DMS 273 treated with DMSO at 0.1 percent for 48 hours (cell line): ENCODE measurements at regions not wholly inside any gene's neighbourhood (a gene's known extent, or its start where the extent isn't known, plus 50 kb on each side); places are given as distances from the start of the nearest gene placed in this dataset.

Experiments
- DNase-seq: peaks from one replicate; lab custom pipeline; 2025; lab: John Stamatoyannopoulos, UW

- no peak for DNase-seq
Observed at GRCh38 chr7:130880668-130881067, 146.7 kb upstream of the KLF14 start.

DNA sequence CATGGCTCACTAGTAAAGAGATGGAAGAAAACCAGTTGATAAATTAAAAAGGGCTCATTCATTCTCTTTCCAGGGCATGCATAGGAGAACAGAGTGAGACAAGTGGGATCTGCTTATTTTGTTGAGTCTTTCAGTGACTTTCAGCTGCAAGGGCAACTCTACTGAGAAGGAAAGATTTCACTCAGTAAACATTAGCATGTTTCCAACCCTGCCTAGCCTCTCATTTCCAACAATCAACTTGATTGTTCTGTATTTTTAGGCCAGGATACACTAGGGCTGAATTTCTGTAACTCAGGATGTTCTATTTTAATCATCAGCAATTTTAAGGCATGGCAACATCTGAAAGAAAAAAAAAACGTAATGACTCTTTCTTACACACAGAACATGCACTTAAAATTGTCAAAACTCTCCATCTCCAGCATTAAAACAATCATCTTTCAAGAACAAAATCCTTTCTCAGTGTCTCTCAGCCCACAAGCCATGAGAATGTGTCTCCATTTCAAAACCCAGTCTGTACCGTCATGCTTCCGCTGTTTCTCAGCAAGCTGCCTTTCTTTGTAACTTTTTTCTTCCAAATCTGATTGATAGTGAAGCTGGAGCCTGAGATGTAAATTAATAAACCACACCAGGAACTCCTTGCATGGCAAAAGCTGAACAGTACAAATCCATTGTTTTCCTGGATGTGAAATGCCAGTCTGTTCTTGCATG, 147.2 kb upstream of the KLF14 start:
- no peak for DNase-seq

DNA sequence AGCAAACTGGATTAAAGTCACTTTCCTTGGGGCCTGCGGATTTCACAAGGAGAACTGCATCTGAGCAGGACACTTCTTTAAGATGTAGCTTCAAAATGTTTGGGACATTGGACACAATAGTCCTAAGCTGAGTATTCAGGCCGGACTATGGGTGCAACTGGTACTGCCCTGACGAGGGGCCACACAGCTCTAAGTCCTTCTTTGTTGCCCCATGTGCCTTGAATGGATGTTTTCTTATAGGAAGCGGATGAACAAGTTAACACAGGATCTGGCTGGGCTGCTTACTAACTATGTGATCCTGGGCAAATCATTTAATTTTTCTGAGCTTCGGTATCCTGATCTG, 147.8 kb upstream of the KLF14 start:
- no peak for DNase-seq

GRCh38 chr7:130882396-130882795, 148.4 kb upstream of the KLF14 start:
- DNase-seq = no peak

DNA sequence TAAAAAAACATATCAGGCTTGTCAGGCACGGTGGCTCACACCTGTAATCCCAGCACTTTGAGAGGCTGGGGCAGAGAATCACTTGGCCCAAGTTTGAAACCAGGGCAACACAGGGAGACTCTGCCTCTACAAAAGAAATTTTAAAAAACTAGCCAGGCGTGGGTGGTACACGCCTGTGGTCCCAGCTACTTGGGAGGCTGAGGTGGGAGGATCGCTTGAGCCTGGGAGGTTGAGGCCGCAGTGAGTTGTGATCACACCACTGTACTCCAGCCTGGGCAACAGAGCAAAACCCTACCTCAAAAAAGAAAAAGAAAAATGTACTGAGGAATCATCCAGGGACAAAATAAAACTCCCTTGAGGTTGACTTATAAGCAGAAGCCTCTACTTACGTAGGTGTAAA, 149.9 kb upstream of the KLF14 start:
- DNase-seq = no peak

DNA sequence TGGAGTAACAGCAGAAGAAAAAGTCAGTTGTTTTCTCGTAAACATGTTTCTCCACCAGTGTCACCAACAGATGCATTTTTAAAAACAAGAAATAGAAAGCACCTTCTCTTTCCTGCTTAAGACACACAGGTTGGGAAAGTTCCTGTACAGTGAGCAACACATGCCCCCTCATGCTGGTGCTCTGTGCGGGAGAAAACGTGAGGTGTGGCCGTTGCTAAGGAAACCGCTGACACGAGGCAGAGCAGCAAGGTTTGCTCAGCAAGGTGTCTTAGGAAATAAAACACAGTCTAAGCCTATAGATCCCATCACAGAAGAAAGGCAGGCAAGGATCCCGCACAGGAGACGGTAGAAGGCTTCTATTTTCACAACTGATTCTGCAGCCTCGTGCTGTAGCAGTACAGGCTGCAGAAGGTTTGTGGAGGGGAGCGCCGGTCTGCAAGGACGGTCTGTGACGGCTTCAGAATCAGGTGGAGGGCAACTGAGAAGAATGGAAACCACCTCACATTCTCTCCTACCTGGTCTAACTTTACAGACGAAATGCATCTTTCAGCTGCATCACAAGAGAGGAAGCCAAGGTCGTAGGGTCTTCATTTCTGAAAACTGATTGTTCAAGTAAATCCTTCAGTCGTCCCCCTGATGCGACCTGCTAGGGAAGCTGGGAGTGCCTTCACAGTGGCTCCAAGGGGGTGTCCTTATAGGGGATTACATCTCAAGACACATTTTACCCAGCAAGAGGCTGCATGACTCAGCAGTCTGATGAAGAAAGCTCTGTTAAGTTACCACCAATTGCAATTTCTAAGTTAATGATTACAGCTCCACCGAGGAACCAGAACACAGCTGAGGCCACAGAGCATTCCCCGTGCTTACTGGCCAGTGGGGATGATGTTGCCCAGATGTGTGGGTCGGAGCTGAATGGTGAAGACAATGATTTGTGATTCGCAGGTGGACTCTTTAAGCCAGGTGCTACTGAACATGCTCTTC, 150.7 kb upstream of the KLF14 start:
- no peak for DNase-seq

DNA sequence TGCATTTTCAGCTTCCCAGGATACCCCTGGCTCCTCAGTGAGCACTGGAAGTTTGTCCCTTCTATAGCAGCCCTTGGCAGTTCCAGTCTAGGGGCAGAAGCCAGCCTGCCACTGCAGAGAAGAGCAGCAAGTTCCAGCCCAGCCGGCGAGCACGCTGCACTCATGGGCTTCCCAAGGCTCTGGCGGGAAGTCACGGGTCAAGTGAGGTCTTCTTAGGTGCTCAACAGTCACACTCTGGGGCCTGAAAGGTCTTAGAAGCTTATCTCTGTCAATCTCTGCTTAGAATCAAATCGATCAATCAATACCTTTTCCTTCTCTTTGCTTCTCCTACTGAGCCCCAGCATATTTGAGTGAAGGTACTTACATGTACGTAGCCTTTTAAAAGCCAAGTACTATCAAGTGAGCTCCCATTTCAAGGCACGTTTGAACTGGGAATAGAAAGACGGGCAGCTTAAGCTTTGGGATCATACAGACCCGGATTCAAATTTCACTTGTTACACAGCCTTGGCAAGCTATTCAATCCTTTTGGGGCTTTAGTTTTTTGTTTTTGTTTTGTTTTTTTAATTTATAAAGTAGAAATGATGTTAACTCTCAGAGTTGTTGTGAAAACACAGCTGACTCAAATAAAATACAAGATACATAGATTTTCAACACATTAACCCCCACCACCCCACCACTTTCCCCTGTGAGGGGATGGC, 152.6 kb upstream of the KLF14 start:
- no peak for DNase-seq

DNA sequence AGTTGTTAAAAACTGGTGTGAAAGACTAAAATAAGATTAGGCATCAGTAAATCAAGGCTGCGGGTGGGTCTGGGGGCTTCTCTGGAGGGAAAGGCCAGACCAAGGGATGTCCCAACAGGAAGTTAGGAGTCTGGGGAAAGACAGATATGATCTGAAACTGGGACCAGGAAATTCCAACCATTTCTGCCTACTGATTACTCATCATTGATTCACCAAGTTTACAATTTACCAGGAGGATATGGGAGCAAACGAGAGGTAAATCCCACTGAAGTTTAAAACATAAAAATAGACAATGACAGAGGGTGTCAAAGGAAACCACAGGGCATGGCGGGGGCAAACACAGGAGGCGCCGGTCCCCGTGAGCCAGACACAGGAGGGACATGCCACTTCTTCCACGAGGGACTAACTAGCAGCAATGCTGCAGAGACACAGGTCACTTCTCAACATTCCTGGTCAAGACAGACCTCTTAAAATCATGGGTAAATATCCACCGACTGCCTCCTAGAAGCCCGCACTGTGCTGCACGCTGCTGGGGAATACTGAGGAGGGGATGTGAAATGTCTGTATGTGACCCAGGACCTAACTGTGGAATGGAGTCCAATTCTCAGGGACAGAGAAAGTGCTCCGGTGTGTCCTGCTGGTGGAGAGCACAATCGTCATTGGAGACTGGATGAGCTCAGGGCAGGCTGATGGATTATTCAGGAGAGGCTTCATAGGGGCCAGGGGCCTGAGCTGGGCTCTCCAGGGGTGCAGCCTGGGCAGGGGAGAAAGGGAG, 153.4 kb upstream of the KLF14 start:
- DNase-seq = no peak

DNA sequence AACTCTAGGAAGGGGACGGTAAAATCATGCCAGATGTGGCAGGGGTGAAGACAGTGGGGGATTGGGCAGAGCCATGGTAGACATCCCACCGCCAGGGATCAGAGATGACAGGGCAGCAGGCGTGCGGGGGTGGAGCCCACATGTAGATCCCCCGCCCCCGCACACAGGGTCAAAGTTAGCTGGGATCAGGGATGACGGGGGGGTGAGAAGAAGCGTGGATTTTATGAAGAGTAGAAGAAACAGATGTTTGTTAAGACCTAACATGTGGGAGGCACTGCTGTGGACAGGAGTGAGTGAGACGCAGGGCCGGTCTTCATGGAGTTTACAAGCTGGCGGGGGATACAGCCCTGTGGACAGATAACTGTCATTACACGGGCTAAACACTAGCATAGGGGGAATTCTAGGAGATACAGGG, 154.0 kb upstream of the KLF14 start:
- DNase-seq = no peak

GRCh38 chr7:130888468-130888867, 154.5 kb upstream of the KLF14 start:
- DNase-seq = no peak

DNA sequence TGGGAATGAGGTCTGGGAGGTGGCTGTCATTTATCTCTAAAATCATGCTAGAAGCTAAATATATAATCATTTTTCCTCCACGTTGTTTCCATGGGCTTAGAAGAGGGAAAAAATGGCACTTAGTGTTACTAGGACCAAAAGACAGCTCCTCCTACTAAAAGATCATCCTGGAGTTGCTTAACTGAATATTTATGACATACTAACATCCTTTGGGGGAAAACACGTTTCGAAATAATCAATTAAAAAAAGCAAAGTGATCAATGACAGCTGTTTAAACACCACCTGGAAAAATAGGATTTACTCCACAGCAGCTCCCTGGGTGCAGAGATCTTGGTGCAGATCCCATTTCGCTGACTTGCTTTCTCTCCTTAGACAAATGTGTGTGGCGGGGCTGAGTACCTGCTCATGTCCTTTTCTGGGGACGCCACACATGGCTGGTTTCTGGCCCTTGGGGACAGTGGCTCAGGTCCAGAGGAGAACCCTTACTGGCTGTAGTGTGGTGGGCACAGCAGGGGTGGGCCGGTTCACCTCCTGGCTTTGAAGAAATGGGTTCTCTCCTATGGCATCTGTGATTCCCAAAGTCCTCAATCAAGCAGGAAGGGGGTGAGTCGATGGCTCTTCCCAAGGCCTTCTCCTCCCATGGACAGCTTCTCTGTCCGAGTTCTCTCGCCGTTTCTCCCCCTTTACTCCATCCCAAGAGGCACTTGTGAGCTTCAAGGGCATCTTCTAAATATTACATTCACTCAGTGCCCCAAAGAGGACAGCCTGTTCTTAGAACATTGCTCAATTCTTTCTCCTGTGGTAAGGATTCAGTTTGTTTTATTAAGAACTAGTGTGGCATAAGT, 156.4 kb upstream of the KLF14 start:
- DNase-seq = no peak

DNA sequence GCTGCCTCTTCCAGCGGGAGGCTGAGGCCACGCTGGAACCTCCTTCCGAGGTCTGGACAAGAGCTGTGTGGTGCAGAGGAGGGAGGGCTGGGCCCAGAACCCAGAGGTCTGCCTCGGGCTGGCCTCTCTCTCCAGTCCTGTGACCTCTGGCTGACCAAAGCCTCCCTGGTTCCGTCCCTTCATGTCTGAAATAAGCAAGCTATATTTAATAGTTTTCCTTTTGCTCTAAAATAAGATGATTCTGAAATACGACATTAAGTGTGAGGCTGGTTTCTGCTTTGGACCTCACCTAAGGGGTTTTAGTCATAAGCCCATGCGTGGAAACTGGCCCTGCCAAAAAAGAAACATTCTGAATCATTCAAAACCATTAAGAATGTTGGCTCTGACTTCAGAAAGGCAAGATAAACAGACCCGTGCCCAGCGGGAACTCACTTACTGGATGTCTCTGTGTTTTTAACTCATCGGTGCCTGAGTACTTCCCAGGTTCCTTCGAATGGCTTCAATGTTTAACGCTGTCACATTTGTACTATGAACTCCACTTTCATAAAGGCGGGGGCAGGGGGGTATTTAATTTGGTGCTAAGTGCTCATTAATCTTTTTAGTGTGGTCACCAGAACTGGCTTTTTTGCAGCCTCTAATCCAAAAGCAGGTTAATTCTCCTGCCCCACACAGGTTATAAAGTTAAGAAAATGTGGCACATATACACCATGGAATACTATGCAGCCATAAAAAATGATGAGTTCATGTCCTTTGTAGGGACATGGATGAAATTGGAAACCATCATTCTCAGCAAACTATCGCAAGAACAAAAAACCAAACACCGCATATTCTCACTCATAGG, 157.5 kb upstream of the KLF14 start:
- no peak for DNase-seq

DNA sequence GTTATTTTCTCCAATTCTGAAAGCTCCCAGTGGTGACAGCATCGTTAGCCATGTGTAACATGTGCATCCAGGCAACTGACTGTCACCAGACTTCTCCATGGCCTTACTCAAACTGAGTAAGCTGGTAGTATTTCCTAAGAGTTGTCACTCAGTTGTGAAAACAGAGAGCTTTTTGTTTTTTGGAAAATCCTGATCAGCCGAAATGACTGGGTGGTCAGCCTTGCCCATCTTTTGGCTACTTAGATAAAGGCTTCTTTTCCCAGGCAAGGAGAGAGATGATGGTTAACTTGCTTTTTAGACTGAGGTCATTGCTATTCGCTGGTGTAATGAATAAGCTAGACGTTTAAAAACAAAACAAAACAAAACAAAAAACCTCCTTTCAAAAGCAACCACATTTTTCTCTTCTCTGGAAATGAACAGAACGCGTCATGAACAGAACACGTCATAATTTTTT, 159.5 kb upstream of the KLF14 start:
- DNase-seq = no peak

DNA sequence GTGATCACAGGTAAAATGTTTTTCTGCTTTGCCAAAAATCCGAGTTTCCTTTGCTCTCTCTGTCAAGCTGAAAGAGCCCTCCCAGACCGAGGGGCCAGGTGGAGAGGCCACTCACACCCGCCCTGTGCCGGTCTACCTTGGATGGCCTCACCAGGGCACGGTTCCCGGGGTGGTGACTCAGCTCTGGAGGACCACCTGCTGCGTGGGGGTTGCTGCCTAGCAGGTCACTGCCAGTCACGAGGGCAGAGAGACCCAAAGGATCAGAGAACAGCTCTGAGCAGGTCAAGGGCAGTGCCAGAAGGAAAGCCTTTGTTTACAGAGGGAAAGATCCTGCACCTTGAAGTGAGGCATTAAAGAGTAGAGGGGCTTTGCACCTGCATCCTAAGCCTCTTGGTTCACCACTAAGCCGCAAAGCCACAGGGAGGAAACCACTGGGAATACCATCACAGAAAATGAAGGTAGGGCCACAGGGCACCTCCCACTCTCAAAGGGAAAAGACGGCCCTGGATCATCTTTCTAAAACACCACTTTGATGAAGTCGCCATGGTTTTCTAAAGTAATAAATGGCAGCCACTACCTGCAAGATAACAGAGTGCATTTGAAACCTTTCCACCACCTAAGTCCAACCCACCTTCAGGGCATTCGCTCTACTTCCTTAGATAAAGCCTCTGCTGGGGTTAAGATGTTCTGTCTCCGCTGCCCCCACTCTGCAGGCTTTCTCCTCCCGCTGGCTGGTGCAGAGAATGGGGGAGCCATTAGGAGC, 160.3 kb upstream of the KLF14 start:
- DNase-seq = peak; percentile 43

- DNase-seq = no peak
Observed at GRCh38 chr7:130894909-130895750, 161.1 kb upstream of the KLF14 start.

DNA sequence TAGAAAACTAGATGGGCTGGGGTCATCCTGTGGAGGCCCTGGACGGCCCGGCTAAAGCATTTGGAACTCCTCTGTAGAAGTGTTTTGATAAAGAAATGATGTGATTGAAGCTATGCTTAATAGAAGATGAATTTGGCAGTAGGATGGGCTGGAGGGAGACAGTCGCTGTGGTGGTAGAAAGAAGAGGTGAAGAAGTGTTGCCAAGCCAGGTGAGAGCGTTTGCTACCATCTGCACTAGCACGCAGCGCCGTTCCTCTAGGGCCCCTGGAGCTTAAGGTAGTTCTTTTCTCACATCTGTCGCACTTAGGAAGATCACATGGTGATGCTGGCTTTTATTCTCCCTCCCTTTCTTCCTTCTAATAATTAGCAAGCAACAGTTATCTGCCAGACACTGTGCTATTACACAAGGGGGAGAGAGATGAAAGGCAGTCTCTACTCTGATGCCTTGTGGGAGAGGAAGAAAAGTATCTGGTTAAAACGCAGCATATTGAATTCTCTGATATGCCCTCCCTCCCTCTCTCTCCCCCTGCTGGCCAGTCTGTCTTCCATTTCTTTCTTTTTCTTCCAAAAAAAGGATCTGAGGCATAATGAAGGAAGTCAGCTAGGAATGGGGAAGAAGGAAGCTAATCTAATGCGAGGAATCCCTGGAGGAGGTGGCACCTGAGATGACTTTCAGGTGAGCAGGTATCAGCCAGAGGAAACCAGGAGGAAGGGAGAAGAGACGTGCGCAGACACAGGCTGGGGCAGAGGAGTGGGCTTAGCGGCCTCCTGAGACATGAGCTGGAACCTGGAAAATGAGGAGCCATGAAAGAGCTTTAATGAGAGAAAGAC, 162.3 kb upstream of the KLF14 start:
- DNase-seq = no peak

DNA sequence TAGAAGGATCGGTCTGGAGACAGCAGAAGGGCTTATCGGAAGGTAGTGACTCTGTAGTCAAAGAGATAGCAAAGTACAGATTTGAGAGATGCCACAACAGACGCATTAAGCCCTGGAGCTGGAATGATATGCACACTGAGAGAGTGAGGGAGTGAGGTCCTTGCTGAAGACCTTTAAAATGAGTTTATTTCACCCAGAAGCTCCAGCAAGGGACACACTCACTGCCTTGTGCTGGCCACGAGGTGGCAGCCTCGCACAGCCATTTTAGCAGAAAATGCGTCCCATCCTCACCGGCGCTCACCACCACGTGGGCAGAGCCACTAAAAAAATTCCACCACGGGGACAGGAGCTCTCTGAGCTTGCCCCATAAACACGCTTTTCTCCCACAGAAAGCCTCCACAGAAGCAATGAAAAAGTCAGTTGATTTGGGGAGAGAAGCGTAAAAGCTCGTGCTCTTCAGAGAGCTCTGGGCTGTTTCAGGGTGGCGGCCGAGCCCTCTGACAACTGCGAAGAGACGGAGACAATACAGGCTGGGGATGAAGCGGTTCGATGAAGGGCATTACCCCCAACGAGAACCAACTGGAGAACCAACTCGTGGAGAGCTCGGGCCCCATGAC, 163.0 kb upstream of the KLF14 start:
- DNase-seq = peak; percentile 29
